Muscle of arm (tissue), 1 donor: ENCODE measurements at regions not wholly inside any gene's neighbourhood (a gene's known extent, or its start where the extent isn't known, plus 50 kb on each side); places are given as distances from the start of the nearest gene placed in this dataset.
A peak's percentile ranks its signal among the peaks of the same experiment; 100 is the strongest.

Experiments used
- DNase-seq: peaks from one replicate; pipeline ENCODE4 v3.0.0-alpha.2; 2013

- no peak for DNase-seq
Observed at GRCh38 chrX:39170464-39170863, 369.2 kb downstream of the MID1IP1 start.

- no peak for DNase-seq
Observed at GRCh38 chrX:39171686-39172085, 370.4 kb downstream of the MID1IP1 start.

- DNase-seq = no peak
Observed at GRCh38 chrX:39174241-39174771, 373.0 kb downstream of the MID1IP1 start.

GRCh38 chrX:39174772-39175417, 373.6 kb downstream of the MID1IP1 start:
- DNase-seq = peak; percentile 30

GRCh38 chrX:39175418-39176057, 374.3 kb downstream of the MID1IP1 start:
- no peak for DNase-seq

- DNase-seq = no peak
Observed at GRCh38 chrX:39176105-39176504, 374.8 kb downstream of the MID1IP1 start.

GRCh38 chrX:39189431-39189830, 388.2 kb downstream of the MID1IP1 start:
- DNase-seq = no peak

- no peak for DNase-seq
Observed at GRCh38 chrX:39194673-39195072, 393.4 kb downstream of the MID1IP1 start.

GRCh38 chrX:39195156-39195555, 393.9 kb downstream of the MID1IP1 start:
- DNase-seq = no peak

- DNase-seq = no peak
Observed at GRCh38 chrX:39196192-39197102, 395.2 kb downstream of the MID1IP1 start.

GRCh38 chrX:39199429-39199828, 398.2 kb downstream of the MID1IP1 start:
- DNase-seq = no peak

- DNase-seq = no peak
Observed at GRCh38 chrX:39201305-39201990, 400.2 kb downstream of the MID1IP1 start.

- no peak for DNase-seq
Observed at GRCh38 chrX:39202641-39203040, 401.4 kb downstream of the MID1IP1 start.

GRCh38 chrX:39203427-39203826, 402.2 kb downstream of the MID1IP1 start:
- no peak for DNase-seq

GRCh38 chrX:39204353-39204752, 403.1 kb downstream of the MID1IP1 start:
- DNase-seq = no peak

GRCh38 chrX:39204945-39205344, 403.7 kb downstream of the MID1IP1 start:
- DNase-seq = no peak

GRCh38 chrX:39205467-39205866, 404.2 kb downstream of the MID1IP1 start:
- DNase-seq = no peak

- no peak for DNase-seq
Observed at GRCh38 chrX:39206399-39207145, 405.3 kb downstream of the MID1IP1 start.

- no peak for DNase-seq
Observed at GRCh38 chrX:39211501-39211900, 410.2 kb downstream of the MID1IP1 start.

- DNase-seq = no peak
Observed at GRCh38 chrX:39212456-39212855, 411.2 kb downstream of the MID1IP1 start.
